NOMO-1 treated with dmso at 0.1 percent for 144 hours (cell line): ENCODE measurements at regions not wholly inside any gene's neighbourhood (a gene's known extent, or its start where the extent isn't known, plus 50 kb on each side); places are given as distances from the start of the nearest gene placed in this dataset.
"Not testable (repeated sequence)": the region's sequence is repeated elsewhere in the genome, so short reads cannot be mapped to it uniquely, and the experiment has no call there.

Experiments used
- DNase-seq: peaks from one replicate; lab custom pipeline; 2025; ENCODE audit not compliant: unreplicated experiment; lab: John Stamatoyannopoulos, UW

DNA sequence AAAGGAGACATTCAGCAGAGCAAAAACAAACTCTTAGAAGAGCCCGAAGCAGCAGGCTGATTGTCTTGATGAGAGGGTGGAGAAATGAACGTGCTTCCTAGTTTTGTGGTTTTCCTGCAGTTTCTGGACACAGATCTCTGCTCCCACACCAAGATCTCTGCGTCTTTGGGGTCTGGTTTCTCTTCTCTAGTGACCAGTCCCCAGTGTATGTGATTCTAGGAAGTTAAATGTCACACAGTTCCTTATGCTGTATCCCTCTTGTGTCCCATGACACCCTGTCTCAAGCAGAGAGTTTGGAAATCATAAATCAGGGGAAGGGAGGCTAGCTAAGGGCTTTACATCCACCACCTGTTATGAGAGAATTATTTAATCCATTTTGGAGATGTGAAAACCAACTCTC is 55.4 kb upstream of the KLF14 start:
- no peak for DNase-seq

DNA sequence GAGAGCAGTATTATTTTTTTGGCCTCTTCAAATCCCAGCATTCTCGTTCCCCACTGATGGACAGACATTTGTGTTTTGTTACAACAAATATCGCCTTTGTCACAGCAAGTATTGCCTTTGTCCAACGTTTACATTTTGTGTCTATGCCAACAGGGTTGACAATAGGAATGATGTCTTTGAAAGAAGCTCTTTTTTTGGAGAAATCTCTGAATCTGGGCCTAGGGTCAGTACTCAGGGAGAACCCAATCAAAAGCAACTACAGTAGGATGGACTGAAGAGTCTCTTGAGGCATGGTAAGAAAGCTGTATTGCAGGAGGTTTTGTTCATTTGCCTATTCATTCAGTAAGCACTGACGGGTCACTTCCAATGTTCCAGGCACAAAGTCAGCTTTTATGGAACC is 57.7 kb upstream of the KLF14 start:
- DNase-seq = no peak

DNA sequence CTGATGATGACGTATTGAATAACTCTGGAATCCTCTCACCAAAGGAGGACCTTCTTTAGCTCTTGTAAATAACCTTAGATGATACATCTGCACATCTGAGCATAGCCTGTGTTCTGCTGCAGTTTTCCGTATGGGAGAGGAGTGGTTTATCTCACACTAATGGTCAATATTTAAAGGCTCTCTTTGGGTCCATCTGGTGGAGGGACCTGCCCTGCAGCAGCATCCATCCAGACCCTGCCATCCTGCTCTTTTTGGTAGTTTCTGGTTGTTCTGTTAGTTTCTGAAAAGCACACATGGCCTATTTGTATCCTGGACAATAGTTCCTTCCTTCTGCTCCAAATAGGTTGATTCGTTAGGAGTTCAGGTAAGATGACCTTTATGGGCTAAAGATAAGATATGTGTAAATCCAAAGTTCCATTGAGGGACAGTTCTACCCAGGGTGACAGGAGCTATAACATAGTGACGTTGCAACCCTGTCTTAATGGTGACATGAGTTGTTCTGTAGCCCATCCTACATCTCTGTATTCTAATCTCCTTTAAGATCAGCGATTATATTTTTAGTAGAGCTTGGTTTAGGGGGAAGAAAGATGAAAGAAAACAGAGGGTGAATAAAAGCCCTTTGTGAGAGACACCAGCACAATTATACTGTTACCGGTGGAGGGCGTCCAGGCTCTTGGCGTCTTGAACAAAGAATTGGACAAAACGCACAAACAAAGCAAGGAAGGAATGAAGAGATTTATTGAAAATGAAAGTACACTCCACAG is 60.0 kb upstream of the KLF14 start:
- DNase-seq = no peak

DNA sequence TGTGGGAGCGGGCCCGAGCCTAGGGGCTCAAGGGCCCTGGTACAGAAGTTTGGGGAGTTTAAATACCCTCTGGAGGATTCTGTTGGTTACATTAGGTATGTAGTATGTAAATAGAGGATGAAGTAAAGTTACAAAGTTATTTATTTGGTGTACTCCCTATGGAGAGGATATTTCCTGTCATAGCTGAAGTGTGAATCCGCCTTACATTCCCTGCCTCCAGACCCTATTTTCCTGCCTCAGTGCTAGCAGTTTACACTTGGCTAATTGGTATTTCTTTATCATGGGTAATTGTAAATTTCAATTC is 60.6 kb upstream of the KLF14 start:
- DNase-seq = no peak

GRCh38 chr7:130796425-130796824 is 62.4 kb upstream of the KLF14 start:
- DNase-seq = not testable (repeated sequence)

DNA sequence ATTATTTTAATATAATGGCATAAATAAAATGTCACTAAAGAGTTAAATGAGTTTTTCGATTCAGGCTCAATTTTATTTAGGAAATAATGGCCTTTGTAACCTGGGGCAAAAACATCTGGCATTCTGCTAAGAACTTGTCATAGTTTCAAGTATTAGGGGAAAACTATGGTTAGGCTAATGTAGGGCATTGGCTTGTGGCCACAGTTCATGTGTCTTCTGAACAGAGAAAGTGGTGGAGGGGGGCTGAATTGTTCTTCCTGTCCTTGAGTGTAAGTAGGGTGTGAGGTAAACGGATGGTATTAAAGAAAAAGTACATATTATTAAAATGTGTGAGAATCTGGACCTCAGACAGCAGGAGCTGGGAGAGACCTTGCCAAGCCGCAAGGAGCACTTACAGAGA is 69.1 kb upstream of the KLF14 start:
- DNase-seq = no peak

GRCh38 chr7:130804220-130804619 is 70.2 kb upstream of the KLF14 start:
- no peak for DNase-seq

DNA sequence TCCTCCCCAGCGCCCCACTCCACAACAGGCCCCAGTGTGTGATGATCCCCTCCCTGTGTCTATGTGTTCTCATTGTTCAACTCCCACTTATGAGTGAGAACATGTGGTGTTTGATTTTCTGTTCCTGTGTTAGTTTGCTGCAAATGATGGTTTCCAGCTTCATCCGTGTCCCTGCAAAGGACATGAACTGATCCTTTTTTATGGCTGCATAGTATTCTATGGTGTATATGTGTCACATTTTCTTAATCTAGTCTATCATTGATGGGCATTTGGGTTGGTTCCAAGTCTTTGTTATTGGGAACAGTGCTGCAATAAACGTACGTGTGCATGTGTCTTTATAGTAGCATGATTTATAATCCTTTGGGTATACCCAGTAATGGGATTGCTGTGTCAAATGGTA is 78.8 kb upstream of the KLF14 start:
- DNase-seq = not testable (repeated sequence)

DNA sequence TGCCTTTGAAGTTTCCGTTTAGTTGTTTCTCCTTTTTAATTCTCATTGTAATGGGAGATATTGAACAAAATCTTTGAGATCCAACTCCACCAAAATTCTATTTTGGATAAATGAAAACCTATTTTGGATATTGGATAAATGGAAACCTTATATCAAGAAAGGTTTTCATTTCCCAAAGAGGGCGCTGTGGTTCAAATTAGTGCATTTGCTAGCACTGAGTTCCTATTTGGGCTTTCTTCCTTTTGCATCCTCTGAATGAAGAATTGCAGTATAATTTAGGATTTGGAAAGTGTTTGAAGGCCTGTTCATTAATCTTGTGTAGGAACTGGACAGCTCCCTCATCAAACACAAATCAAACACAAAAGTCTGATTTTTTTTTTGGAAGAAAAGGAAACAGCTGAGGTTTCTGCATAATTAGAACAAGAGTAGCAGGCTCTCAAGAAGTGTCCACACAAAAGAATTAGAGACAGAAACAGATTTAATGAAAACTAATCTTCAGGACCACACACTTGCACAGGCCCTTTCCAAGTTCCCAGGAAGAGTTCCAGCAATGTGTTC is 80.8 kb upstream of the KLF14 start:
- no peak for DNase-seq

GRCh38 chr7:130818056-130818455 is 84.0 kb upstream of the KLF14 start:
- DNase-seq = no peak

DNA sequence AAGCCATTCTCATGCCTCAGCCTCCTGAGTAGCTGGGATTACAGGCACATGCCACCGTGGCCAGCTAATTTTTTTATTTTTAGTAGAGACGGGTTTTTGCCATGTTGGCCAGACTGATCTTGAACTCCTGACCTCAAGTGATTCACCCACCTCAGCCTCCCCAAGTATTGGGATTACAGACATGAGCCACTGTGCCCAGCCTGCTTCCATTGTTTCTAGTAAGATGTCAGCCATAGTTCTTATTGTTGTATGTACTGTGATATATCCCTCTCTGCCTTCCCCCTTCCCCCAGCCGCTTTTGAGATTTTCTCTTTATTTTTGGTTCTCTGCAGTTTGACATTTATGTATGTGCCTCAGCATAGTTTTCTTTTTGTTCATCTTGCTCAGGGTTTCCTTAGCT is 87.9 kb upstream of the KLF14 start:
- no peak for DNase-seq

GRCh38 chr7:130822642-130823041 is 88.6 kb upstream of the KLF14 start:
- no peak for DNase-seq

DNA sequence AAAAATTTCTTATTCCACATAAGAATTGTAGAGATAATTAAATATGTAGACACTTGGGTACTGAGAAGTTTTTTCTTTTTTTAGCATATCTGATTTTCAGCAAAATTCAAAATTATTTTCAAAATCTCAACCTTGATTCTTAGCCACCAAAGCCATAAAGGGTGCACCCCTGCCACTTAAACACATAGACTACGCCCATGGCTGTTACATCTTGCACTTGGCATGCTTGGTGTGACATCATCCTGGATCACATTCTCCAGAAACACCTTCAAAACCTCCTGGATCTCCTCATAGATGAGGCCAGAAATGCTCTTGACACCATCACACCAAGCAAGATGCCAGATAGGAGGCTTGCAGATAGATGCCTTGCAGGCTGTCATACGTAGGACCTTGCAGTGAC is 89.1 kb upstream of the KLF14 start:
- no peak for DNase-seq

GRCh38 chr7:130825819-130826218 is 91.8 kb upstream of the KLF14 start:
- DNase-seq = no peak

- no peak for DNase-seq
These were observed 95.4 kb upstream of the KLF14 start for GRCh38 chr7:130829415-130829814.

GRCh38 chr7:130831322-130831721 is 97.3 kb upstream of the KLF14 start:
- no peak for DNase-seq

GRCh38 chr7:130831817-130832481 is 97.9 kb upstream of the KLF14 start:
- DNase-seq = no peak

GRCh38 chr7:130838738-130839137 is 104.7 kb upstream of the KLF14 start:
- DNase-seq = no peak

DNA sequence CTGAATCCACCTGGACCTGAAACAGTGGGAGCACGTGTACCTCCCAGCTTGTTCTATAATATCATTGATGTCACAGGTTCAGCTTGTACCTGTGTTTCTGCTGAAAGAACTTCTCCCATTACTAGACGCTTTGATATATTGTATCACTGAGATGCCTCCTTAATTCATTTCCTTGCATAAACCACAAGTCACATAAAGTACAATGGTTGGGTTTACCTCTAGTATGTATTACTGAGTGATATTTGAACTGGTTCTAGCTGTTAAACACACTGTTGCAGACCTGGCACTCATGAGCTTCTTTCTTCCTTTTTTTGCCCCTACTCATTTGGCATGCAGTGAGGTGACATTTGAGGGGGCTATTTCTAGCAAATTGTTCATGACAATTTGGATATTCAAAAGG is 106.6 kb upstream of the KLF14 start:
- DNase-seq = no peak

GRCh38 chr7:130841416-130841815 is 107.4 kb upstream of the KLF14 start:
- DNase-seq = no peak

DNA sequence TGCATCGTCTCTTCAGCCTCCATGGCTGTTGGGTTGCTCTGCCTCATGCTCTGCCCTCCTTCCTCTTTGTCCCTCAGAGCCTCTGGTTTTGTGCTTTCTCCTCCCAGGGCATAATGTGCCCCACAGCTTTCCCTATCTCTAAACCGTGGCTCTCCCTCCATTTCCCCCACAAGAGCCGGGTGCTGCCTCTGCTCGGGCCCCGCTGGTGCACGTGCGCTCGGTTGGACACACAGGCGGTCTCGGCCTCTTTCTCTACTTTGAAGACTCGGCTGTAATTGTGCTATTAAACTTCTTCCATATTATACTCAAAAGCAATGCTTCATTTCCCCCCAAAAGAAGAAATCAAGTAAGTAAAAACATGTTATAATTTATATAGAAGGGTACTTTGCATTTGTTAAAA is 109.7 kb upstream of the KLF14 start:
- DNase-seq = no peak

- no peak for DNase-seq
These were observed 111.0 kb upstream of the KLF14 start for GRCh38 chr7:130844811-130845580.
